ENCODE measurements at regions not wholly inside any gene's neighbourhood (a gene's known extent, or its start where the extent isn't known, plus 50 kb on each side); places are given as distances from the start of the nearest gene placed in this dataset.

DNA sequence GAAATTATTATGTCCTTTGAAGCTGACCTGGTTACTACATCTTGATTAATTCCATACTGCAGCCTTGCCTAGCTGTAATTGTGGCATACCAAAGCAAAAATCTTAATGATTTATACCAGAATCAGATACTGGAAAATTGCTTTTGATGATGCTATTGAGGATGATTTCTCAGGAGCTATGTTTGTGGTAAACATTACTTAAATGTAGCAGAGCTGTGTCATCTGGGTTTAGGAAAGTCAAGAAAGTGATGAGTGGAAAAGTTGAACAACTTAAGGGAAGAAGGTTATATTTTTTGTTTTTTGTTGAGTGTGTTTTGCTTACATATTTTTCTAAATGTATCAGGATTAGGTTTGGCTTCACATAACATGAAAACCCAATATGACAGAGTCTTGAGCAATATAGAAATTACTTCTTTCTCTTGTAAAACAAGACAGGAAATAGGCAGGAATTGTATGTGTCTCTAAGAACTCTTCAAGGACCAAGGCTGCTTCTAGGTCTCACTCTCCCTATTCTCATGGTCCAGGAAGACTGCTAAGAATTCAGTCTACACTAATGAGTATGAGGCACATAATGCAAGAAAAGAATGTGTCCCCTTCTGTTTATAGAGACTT lies 87.6 kb upstream of the MTPN start:
- DNase-seq (ENCODE audit: low spot score): no peak

DNA sequence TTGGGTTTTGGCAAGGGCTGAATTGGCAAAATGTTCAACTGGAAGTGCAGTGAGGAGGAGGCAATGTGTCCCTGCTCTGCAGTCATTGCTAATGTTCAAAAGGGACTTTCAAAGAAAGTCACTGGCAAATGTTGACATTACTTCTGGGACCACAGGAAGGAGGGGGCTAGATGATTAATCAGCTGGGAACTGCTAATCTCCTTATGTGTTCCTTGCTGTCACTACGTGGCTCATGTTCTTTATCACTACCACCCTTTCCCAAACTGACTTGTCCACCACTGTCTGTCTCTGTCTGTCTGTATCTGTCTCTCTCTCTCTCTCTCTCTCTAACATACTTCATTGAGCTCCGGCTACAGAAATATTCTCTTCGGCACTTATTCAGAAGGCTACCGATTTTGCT lies 86.9 kb upstream of the MTPN start:
- no peak for DNase-seq (ENCODE audit: low spot score)

DNA sequence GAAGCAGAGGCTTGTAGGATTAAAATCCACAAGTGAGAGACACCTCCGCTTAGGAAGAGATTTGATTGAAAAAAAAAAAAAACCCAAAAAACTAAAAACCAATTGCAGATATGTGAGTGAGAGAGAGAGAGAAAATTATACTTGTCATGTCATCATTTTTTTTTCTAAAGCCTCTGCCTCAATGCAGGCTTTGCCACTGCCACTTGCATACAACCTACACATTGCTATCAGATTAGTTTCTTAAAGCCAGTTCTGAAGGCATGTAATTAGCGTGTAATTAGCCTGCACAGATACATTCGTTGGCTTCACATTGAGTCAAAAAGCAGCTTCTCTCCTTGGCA lies 86.1 kb upstream of the MTPN start:
- DNase-seq (ENCODE audit: low spot score): no peak

DNA sequence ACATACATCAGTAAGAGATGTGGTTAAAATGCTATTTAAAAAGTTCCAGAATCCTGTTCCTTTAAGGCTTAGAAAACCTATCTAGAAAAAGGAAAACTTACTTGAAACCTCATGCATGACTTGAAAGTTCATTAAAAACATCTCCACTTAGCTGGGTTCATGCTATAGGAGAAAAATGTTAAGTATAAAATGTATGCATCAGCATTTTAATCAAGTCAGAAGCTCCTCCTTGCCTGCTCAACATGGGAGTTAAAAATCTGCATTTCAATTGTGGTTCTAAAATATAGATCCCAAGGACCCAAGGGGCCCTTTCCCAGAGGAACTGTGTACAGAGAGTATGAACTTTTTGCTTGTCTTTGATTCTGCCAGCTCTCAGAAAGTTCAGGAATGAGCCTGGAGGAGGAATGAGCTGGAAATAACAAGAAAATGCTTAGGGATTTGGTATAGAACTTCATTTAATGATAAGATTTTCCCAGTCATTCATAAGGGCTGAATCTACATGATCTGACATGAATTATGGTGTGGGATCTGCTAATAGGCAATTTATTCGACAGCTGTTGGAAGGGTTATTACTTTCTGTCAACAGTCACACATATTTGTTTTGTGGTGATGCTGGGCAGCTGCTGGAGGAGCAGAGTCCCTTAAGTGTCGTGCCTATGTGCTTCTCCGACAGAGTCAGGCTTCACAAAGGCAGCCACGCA lies 85.6 kb upstream of the MTPN start:
- DNase-seq (ENCODE audit: low spot score): no peak

DNA sequence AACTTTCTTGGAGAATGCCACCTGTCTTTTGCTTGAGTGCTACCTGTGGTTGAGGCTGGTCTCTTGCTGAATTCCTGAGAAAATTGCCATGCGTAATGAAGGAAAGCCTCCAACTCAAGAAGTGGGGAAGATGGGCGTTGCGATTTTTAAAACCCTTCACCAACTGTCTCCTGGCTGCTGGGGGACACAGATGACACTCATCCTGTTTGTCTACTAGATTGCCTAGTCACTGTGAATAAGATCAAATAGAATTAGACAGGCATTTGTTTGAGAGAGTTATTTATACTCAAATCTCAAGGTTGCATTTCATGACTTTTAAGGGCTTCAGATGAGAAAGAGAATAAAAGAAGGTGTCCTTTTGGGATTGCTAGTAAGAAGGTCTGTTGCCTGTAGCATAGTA lies 84.3 kb upstream of the MTPN start:
- DNase-seq (ENCODE audit: low spot score): no peak

DNA sequence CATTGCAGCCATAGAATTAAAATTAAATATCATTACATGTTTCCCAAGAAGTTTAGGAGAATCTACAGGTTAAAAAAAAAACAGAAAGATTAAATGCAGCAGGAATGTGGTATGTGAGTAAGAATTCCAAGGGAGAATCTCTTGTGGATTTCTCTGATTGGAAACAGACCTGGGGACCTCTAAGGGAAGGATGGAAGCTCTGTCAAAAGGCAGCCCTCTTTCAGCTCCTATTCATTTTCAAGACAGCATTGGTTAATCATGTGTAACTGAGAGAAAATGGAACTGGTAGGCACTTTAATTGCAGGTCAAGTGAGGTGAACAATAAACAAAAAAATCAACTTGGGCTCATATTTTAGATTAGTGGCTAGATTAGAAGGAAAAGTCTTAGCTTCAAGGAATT lies 81.4 kb upstream of the MTPN start:
- no peak for DNase-seq (ENCODE audit: low spot score)

DNA sequence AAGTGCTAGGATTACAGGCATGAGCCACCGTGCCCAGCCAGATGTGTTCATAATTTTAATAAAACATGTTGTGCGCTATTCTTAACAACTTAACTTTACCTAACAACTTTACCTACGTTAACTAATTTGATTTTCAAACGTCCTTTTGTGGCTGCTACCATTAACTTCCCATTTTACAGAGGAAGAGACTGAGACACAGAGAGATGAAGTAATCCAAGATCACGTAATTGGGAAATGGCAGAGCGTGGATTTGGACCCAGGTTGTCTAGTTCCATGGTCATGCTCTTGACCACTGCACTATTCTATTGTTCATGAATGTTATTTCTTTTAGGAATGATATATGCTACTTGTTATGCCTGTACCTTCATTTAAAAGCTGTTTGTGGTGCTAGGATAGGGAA lies 80.3 kb upstream of the MTPN start:
- no peak for DNase-seq (ENCODE audit: low spot score)

DNA sequence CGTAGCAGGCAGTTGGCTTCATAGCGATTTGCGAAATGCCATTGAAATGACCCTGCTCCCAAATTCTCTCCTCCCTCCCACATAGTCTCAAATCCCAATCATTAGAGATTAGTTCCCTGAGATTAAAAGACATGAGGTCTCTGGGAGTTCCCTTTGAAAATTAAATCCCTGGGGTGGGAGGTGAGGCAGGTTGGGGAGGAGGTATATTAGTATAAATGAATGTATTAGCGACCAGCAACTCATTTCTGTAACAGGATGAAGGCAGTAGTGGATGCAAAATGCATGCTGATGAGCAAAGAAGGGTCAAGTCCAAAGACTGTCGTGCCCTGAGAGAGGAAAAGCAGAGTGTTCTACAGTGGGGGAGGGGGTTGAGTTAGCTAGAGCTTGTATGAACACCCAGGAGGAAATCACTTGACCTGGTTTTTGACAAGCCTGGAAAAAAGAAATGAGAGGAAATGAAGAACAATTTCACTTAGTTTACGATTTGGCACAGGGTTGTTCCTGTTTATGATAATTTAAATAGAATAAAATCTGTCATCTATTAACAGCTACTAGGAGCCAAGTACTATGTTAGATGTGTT lies 79.6 kb upstream of the MTPN start:
- no peak for DNase-seq (ENCODE audit: low spot score)

DNA sequence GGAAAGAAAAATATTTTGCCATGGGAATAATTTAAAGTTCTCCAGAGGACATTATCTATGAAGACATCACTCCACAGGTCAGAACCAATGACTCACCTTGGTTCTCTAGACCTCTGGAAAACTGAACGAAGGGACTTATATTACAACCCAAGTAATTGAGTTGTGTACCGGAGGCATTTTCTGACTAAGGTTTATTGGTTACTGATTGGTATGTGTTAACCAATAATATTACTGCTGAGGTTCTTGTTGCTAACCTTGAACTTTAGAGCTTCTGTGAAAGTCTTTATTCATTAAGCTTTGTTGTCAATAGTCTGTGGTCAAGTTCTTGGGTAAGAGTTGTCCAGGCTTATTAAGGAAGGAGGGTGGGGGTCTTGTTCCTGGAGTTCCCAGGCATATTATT lies 78.1 kb upstream of the MTPN start:
- DNase-seq (ENCODE audit: low spot score): no peak

DNA sequence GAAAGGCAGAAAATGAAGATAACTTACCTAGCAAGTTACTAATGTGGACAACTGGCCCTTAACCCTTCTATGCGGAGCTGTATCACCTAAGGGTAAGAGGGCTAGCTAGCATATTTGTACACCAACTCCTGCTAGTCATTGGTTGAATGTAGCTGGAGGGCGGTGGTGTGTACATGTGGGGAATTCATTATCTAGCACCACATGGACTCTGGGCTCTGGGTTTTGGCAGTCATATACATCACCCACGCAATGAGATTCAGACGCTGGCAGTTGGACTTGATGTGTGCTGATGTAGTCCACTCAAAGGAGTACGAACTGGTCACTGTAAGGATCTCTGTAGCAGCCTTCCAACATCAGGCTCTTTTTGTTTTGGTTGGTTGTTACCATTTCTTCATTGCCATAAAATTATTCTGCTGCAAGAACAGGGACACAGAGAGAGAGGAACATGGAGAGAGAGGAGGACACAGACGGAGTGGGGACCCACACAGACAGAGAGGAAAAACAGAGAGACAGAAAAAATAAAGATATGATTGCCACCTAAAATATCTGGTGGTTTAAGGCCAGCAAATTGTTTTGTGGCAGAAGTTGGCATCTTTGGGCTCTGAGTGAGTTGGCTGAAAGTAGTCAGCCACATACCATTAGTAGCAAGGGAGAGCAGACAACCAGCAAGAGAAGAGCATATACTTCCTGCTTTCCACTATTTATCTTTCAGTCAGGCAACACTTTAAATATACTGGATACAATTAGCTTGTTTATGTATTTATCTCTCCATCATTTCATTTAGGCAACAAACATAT lies 76.7 kb upstream of the MTPN start:
- no peak for DNase-seq (ENCODE audit: low spot score)

DNA sequence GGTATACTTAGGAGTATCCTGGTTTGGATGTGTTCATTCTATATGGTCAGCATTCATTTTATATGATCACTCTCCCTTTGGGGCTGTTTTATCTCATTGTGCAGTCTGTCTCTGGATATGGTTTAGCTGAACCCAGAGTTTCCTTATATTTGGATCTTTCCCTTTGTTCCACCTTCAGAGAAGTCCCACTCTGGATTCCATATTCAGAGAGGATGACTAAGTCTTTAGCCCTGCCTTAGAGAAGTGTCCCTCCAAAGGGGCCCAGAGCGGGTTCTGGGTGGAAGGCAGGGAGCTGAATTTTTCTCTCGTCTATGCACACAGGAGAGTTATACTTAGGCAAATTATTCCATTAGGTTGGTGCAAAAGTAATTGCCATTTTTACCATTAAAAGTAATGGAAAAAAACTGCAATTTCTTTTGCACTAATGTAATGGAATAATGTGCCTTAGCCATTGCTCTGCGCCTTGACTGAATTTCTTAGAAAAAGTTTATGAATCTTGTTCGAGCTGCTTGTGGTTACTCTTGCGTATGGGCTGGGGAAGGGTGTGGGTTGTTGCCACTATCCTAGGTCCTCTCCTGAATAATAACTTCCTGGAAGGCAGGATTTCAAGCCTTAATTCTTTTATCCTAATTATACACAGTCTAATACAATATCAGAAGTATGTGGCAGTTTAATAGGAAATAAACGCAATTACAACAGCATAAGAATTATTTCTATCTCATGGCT lies 74.2 kb upstream of the MTPN start:
- DNase-seq (ENCODE audit: low spot score): no peak

DNA sequence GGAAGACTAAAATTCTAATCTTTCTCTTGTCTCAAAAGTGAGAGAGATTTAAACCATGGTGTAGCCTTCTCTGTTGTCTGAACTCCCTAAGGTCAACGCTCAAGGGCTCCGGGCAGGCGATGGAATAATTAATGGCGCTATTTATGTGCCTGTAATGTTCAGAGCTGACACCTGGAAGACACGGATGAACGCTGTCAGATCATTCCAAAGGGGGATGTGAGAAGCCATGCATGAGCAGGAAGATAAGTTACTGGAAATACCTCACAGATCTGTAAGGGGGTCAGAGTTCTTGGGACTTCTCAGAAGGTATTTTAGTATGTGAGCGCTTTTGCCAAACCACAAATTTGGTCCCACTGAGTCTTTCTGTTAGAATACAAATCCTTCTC lies 73.3 kb upstream of the MTPN start:
- DNase-seq (ENCODE audit: low spot score): no peak

DNA sequence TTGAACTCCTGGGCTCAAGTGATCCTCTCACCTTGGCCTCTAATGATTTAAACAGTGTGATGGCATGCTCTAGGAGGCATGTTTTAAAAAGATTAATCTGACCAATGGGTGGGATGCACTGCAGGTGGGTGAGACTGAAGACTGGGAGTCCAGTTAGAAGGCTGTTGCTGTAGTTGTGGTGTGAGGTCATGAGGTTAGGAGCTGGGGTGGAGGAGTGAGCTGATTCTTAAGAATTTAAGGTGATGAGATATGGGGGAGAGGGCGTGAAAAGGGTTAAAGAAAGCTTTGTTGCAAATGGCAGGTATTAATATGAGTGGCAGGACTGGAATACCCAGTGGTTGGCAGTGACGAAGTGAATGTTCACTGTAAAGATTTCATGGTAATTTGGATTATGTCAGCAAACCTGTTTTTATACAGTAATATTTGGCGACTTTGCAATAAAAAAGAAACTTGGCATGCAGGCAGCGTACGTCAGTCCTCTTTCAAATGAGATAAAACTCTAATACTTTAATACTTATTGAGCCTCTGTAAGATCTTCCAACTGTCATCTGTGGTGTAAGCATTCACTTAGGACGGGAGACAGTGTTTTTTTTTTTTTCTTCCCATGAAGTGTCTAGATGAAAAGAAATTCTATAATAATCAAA lies 72.8 kb upstream of the MTPN start:
- no peak for DNase-seq (ENCODE audit: low spot score)

DNA sequence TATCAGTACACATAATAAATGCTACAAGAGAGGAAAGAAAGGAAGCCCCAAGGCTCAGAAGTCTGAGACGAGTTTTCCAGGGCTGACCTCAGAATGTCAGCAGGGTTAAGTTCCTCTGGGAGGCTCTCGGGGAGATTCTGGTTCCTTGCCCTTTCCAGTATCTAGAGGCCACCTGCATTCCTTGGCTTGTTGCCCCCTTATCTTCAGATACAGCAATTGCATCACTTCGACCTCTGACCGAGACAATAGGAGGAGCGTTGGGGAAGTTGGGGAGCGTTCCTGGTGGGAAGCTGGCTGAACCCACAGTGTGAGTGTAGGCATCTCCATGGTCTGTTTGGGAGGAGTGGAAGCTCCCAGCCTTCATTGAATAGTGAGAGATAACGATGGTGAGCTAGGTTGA lies 72.0 kb upstream of the MTPN start:
- DNase-seq (ENCODE audit: low spot score): no peak

DNA sequence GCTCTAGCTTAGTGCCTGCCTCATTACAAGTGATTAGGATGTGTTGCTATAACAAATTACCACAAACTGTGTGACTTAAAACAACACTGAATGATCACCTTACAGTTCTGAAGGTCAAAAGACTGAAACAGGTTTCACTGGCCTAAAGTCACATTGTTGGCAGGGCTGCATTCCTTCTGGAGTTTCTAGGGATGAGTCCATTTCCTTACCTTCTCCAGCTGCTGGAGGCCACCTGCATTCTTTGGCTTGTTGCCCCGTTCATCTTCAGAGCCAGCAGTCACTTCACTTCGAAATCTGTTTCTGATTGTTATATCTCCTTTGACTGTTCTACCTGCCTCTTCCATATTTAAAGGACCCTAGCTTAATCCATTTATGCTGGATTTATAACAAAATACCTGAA lies 69.4 kb upstream of the MTPN start:
- no peak for DNase-seq (ENCODE audit: low spot score)

DNA sequence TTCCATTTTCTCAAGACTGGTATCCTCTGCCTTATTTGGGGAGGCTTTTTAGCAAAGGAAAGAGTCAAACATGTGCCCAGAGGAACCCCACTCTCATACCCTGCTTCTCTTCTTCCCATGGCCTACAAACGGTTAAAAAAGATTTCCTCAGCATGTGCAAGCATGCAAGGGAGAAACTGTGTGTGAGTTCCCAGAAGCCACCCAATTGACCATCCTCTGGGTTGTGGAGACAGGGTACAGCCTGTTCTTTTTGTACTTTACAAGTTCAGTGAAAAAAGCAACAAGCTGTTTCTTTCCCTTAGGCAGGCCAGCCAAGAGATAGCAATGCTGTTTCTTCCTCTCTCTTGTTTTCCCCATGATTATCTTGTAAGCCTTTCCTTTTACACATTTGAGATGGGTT lies 68.8 kb upstream of the MTPN start:
- no peak for DNase-seq (ENCODE audit: low spot score)

DNA sequence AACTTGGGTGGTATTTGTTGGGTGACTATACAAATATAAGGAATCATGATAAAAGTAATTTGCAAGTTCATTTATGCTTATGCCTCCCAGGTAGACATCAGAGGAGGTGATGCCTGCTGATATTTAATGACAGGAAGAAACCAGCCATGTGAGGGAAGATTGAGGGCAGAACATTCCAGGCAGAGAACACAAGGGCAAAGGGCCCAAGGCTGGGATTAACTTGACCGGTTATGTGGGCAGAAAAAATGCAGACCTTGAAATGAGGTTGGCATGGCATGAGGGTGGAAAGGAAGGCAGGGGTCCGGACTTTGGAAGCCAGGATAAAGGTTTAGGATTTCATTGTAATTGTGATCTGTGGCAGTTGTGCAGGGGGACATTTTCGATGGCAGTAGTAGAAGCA lies 68.0 kb upstream of the MTPN start:
- no peak for DNase-seq (ENCODE audit: low spot score)

DNA sequence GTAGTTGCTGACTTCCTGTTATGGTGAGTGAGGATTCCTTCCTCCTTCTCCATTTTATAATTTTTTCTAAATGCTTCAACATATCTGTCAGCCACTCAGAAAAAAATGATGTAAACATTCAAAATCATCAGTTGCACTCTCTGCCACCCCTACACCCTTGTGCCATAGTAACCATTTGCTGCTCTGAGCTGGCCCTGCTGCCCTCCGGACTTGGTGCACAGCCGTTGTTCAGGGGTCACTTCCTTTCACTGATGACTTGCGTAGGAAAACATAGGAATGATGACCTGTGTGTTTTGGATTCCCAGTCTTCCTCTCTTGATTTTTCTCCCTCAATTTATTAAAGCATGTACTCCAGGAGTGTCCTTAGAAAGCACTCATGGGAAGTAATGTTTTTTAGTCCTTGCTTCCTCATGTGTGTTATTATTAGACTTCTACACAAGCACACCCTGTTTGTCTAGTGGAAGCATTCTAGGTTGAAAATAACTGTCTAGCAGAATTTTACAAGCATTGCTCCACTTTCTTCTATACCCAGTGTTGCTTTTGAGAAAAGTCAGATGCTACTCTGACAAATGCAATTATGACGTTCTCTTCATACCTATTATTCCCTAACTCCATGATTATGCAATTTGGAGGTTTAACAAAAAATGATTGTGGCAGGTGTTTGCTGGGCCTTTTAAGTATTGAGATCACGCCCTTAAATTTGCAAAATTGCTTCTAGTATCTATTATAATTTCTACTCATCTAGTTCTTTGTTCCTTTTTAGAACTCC lies 62.6 kb upstream of the MTPN start:
- no peak for DNase-seq (ENCODE audit: low spot score)

DNA sequence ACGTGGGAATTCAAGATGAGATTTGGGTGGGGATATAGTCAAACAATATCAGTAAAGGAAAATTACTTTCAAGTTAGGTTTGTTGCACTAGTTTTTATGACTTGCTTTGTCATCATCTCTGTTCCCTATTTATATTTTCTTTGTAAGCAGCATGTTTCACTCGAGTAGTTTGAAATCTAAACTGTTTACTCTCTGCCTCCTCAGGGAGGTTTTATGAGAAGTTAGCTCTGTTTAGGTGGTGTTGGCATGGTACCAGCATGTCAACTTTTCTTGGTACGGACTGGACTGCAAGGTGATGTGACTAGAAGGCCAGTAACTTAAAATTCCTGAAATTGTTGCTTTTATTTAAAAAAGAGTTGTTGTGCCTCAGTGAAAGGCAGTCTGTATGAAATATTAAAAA lies 59.2 kb upstream of the MTPN start:
- no peak for DNase-seq (ENCODE audit: low spot score)

DNA sequence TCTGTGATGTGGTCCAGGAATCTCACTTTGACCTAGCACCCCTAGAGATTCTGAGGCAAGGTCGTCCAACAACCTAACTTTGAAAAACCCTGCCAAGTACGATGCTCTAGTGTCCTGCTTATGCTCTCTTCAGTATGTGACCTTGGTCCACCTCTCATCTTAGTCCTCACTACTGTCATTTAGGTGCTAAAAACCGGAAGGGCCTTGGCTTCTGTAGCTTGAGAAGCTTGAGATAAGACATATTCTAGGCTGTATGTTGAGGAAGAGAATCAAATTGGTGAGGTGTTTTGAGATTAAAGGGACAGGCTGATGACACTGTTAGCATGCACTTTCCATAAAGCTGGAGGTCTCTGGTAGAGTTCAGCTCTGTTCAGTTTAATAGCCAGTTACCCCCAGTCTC lies 57.0 kb upstream of the MTPN start:
- no peak for DNase-seq (ENCODE audit: low spot score)

DNA sequence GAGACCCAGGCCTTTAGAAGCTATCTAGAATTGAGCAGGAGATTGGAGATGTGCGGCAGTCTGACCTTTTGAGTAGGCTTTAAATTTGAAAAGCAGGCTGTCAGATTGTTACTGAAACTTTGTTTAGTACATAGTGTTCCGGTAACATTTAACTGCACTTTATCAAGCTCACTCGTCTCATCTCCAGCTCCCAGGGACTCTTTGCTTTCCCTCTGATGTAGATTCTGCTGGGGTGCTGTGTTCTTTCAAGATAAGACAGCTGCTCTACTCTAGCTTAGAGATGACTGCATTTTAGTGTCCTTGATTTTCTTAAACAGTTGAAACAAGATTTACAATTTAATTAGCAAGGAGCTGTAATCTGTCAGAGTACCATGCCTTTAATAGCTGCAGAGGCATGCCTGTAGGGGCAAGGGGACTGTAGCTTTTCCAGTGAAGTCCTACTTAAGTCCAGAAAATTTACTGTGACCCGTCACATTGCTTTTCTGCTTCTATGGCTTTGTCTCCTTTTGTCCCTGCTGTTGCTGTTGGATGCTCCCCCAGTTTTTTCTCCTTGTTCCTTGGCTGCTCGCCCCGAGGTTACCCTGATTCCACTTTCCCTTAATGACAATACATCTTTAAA lies 56.4 kb upstream of the MTPN start:
- no peak for DNase-seq (ENCODE audit: low spot score)

Data from ecto neural progenitor cell (in vitro differentiated cells).